ENCODE measurements at regions not wholly inside any gene's neighbourhood (a gene's known extent, or its start where the extent isn't known, plus 50 kb on each side); places are given as distances from the start of the nearest gene placed in this dataset.

DNA sequence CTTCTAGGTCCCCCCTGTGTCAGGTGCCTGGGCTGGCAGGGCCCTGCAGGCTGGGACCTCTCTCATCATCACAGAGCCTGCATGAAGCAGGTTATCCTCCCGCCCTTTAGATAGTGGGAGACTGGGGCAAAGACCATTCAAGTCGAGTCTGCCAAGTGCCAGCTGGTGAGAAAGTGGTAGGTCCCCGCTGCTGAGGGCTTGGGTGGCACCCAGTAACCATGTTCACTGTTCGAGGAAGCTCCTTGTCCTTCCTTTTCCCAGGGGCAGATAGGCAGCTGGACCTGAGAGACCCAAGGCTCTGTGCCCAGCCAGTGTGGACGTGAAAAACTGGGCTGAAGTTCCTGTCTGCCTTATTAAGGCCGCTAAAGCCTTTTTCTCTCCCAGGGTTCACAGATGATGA lies 1319.8 kb downstream of the TBC1D22A start:
- BruUV-seq (replicated peaks): no TSS peak

GRCh38 chr22:48081281-48081680 lies 1318.8 kb downstream of the TBC1D22A start:
- intact Hi-C loops (cut with micrococcal nuclease): no loop called here
- POLR2A ChIA-PET (ENCODE audit: unreplicated experiment): no interaction called here
- no peaks in the 10 kb centered on the region for H3K9me3 ChIP-seq (ENCODE audit: low read length)
- no peaks in the 10 kb centered on the region for H3K36me3 ChIP-seq (ENCODE audit: low read depth, low read length)
- H3K79me2 ChIP-seq (ENCODE audit: low read length): no peaks in the 10 kb centered on the region
- no peak overlapping the region for H3K4me3 ChIP-seq (ENCODE audit: low read length)
- H3K4me1 ChIP-seq (ENCODE audit: insufficient read depth, low read length): no peaks in the 10 kb centered on the region
- H2AFZ ChIP-seq (ENCODE audit: low read length): no peak overlapping the region
- no peak overlapping the region for H3K4me2 ChIP-seq (ENCODE audit: low read length)
- no peaks in the 10 kb centered on the region for H3F3A ChIP-seq (ENCODE audit: low read length, unreplicated experiment)
- CTCF ChIA-PET: no interaction called here
- H3K9me2 ChIP-seq (replicated peaks; ENCODE audit: low read length): no peaks in the 10 kb centered on the region
- no peaks in the 10 kb centered on the region for H4K20me1 ChIP-seq (ENCODE audit: low read length)
- no peaks in the 10 kb centered on the region for H3K27me3 ChIP-seq (ENCODE audit: low read length)
- ATAC-seq (no peak), DNase-seq (no peak)
- no peak overlapping the region for H3K9ac ChIP-seq (ENCODE audit: low read length)
- no peak overlapping the region for H3K27ac ChIP-seq (ENCODE audit: low read length)
- BruUV-seq (replicated peaks): no TSS peak
- TF ChIP-seq, protein P1, sequence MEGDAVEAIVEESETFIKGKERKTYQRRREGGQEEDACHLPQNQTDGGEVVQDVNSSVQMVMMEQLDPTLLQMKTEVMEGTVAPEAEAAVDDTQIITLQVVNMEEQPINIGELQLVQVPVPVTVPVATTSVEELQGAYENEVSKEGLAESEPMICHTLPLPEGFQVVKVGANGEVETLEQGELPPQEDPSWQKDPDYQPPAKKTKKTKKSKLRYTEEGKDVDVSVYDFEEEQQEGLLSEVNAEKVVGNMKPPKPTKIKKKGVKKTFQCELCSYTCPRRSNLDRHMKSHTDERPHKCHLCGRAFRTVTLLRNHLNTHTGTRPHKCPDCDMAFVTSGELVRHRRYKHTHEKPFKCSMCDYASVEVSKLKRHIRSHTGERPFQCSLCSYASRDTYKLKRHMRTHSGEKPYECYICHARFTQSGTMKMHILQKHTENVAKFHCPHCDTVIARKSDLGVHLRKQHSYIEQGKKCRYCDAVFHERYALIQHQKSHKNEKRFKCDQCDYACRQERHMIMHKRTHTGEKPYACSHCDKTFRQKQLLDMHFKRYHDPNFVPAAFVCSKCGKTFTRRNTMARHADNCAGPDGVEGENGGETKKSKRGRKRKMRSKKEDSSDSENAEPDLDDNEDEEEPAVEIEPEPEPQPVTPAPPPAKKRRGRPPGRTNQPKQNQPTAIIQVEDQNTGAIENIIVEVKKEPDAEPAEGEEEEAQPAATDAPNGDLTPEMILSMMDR (conservative IDR thresholded peaks at IDR 0.05; ENCODE audit: low read depth, low read length): no peak
- TF ChIP-seq EZH2phosphoT487 (IDR thresholded peaks at IDR 0.05; ENCODE audit: borderline replicate concordance, low read length) (no peak), EZH2 (IDR thresholded peaks at IDR 0.05; ENCODE audit: low read length, unreplicated experiment) (no peak)

More for the DNA sequence above, 1319.8 kb downstream of the TBC1D22A start:
- ATAC-seq: no peak
- Histone ChIP-seq H4K20me1 (ENCODE audit: low read length) (no peaks in the 10 kb centered on the region), H3K9me3 (ENCODE audit: low read length) (no peaks in the 10 kb centered on the region), H3K27me3 (ENCODE audit: low read length) (no peaks in the 10 kb centered on the region), H3F3A (ENCODE audit: low read length, unreplicated experiment) (no peaks in the 10 kb centered on the region), H3K36me3 (ENCODE audit: low read depth, low read length) (no peaks in the 10 kb centered on the region), H3K4me2 (ENCODE audit: low read length) (no peak overlapping the region), H3K4me1 (ENCODE audit: insufficient read depth, low read length) (no peaks in the 10 kb centered on the region), H3K79me2 (ENCODE audit: low read length) (no peaks in the 10 kb centered on the region), H3K9me2 (replicated peaks; ENCODE audit: low read length) (no peaks in the 10 kb centered on the region), H3K27ac (ENCODE audit: low read length) (no peak overlapping the region), H3K9ac (ENCODE audit: low read length) (no peak overlapping the region), H3K4me3 (ENCODE audit: low read length) (no peak overlapping the region), H2AFZ (ENCODE audit: low read length) (no peak overlapping the region)
- intact Hi-C loops (cut with micrococcal nuclease): no loop called here
- no peak for DNase-seq
- POLR2A ChIA-PET (ENCODE audit: unreplicated experiment): no interaction called here
- TF ChIP-seq EZH2 (IDR thresholded peaks at IDR 0.05; ENCODE audit: low read length, unreplicated experiment) (no peak), EZH2phosphoT487 (IDR thresholded peaks at IDR 0.05; ENCODE audit: borderline replicate concordance, low read length) (no peak)
- TF ChIP-seq, protein P1 (conservative IDR thresholded peaks at IDR 0.05; ENCODE audit: low read depth, low read length): no peak
- CTCF ChIA-PET: no interaction called here

DNA sequence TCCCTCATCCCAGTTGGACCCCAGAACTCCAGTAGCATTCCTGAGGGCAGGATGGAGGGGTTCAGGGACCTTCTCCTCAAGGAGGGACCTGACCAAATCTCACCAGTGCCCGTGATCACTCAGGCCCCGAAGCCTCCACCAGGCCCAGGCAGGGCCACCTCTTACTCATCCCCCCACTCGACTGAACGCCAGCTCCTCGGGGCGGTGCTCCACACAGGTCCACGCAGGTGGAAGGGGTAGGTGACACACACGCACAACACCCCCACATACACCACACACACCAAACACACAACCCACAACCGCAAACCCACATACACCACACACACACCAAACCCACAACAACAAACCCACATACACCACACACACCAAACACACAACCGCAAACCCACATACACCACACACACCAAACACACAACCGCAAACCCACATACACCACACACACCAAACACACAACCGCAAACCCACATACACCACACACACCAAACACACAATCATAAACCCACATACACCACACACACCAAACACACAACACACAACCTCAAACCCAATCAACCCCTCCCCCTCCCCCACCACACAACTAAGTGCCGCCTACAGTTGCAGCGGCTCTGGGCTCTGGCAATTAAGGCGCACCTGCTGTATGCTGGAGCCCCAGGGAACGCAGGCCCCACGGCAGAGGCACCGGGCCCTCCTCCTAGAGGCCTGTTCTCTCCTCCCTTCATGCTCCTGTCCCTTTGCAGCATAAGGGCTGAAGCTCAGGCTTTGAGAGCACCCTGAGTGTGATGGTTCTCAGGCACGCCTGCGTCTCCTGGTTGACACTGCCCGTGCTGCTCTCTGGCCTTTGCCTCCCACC lies 1318.1 kb downstream of the TBC1D22A start:
- H3K9ac ChIP-seq (ENCODE audit: low read length): no peak overlapping the region
- H4K20me1 ChIP-seq (ENCODE audit: low read length): no peaks in the 10 kb centered on the region
- no peak overlapping the region for H3K4me3 ChIP-seq (ENCODE audit: low read length)
- H3K79me2 ChIP-seq (ENCODE audit: low read length): no peaks in the 10 kb centered on the region
- no peaks in the 10 kb centered on the region for H3K36me3 ChIP-seq (ENCODE audit: low read depth, low read length)
- ATAC-seq (no peak), DNase-seq (no peak)
- CTCF ChIA-PET: no interaction called here
- POLR2A ChIA-PET (ENCODE audit: unreplicated experiment): no interaction called here
- no peaks in the 10 kb centered on the region for H3K9me3 ChIP-seq (ENCODE audit: low read length)
- H3K9me2 ChIP-seq (replicated peaks; ENCODE audit: low read length): no peaks in the 10 kb centered on the region
- H3K27me3 ChIP-seq (ENCODE audit: low read length): no peaks in the 10 kb centered on the region
- no peak overlapping the region for H3K27ac ChIP-seq (ENCODE audit: low read length)
- no peak overlapping the region for H2AFZ ChIP-seq (ENCODE audit: low read length)
- intact Hi-C loops (cut with micrococcal nuclease): no loop called here
- TF ChIP-seq EZH2phosphoT487 (IDR thresholded peaks at IDR 0.05; ENCODE audit: borderline replicate concordance, low read length) (no peak), EZH2 (IDR thresholded peaks at IDR 0.05; ENCODE audit: low read length, unreplicated experiment) (no peak)
- TF ChIP-seq, protein P1 (conservative IDR thresholded peaks at IDR 0.05; ENCODE audit: low read depth, low read length): no peak
- H3K4me1 ChIP-seq (ENCODE audit: insufficient read depth, low read length): no peaks in the 10 kb centered on the region
- BruUV-seq (replicated peaks): no TSS peak
- H3K4me2 ChIP-seq (ENCODE audit: low read length): no peak overlapping the region
- H3F3A ChIP-seq (ENCODE audit: low read length, unreplicated experiment): no peaks in the 10 kb centered on the region

Measured in PC-3 (cell line).